ENCODE measurements at regions not wholly inside any gene's neighbourhood (a gene's known extent, or its start where the extent isn't known, plus 50 kb on each side); places are given as distances from the start of the nearest gene placed in this dataset.
A peak's percentile ranks its signal among the peaks of the same experiment; 100 is the strongest.

GRCh38 chr20:22430154-22430745 lies 154.1 kb downstream of the FOXA2 start:
- DNase-seq, result peak; percentile 55

- DNase-seq, result no peak
Measured at GRCh38 chr20:22429175-22430153, 154.9 kb downstream of the FOXA2 start.

GRCh38 chr20:22428051-22428450 lies 156.3 kb downstream of the FOXA2 start:
- DNase-seq, result no peak

GRCh38 chr20:22426772-22427171 lies 157.6 kb downstream of the FOXA2 start:
- no peak for DNase-seq

- DNase-seq, result no peak
Measured at GRCh38 chr20:22425344-22426295, 158.8 kb downstream of the FOXA2 start.

- DNase-seq, result no peak
Measured at GRCh38 chr20:22423190-22423832, 161.1 kb downstream of the FOXA2 start.

- no peak for DNase-seq
Measured at GRCh38 chr20:22420116-22420598, 164.2 kb downstream of the FOXA2 start.

- no peak for DNase-seq
Measured at GRCh38 chr20:22418738-22419137, 165.6 kb downstream of the FOXA2 start.

- DNase-seq, result peak; percentile 65
Measured at GRCh38 chr20:22414305-22414742, 170.0 kb downstream of the FOXA2 start.

GRCh38 chr20:22412977-22413868 lies 171.1 kb downstream of the FOXA2 start:
- no peak for DNase-seq

GRCh38 chr20:22411627-22412450 lies 172.5 kb downstream of the FOXA2 start:
- peak; percentile 99 for DNase-seq

GRCh38 chr20:22411286-22411626 lies 173.1 kb downstream of the FOXA2 start:
- DNase-seq, result no peak

GRCh38 chr20:22410556-22411130 lies 173.7 kb downstream of the FOXA2 start:
- DNase-seq, result no peak

GRCh38 chr20:22408521-22409402 lies 175.6 kb downstream of the FOXA2 start:
- DNase-seq, result peak; percentile 30

GRCh38 chr20:22407237-22408193 lies 176.9 kb downstream of the FOXA2 start:
- no peak for DNase-seq

GRCh38 chr20:22404419-22405170 lies 179.8 kb downstream of the FOXA2 start:
- DNase-seq, result no peak

Data from NCI-H226 (cell line).